ENCODE measurements at regions not wholly inside any gene's neighbourhood (a gene's known extent, or its start where the extent isn't known, plus 50 kb on each side); places are given as distances from the start of the nearest gene placed in this dataset.

GRCh38 chr3:197349368-197349767 lies 51.0 kb upstream of the DLG1 start:
- no peak for TF ChIP-seq CTCF (IDR thresholded peaks at IDR 0.05)
- no peak for TF ChIP-seq POLR2A (IDR thresholded peaks at IDR 0.05)
- no peak for TF ChIP-seq POLR2AphosphoS5 (IDR thresholded peaks at IDR 0.05)
